T-helper 17 cell (primary cell): ENCODE measurements at regions not wholly inside any gene's neighbourhood (a gene's known extent, or its start where the extent isn't known, plus 50 kb on each side); places are given as distances from the start of the nearest gene placed in this dataset.
"Not testable (repeated sequence)": the region's sequence is repeated elsewhere in the genome, so short reads cannot be mapped to it uniquely, and the experiment has no call there.

Experiments
- ATAC-seq: fragments of 150-1000 bp; cut with Tn5 transposase; 2 replicates; pipeline ENCODE4 v1.10.0; 2021; ENCODE audit warnings: mild to moderate bottlenecking, moderate library complexity
- DNase-seq, 3 donors: peaks; one replicate each; pipeline versions ENCODE4 v3.0.0 to v3.0.0-alpha.2; 2020 to 2021
- H3K9me3 ChIP-seq: one replicate; pipeline ENCODE4 v1.7.0; 2013; ENCODE audit warnings: low read length, mild to moderate bottlenecking; ENCODE audit not compliant: control insufficient read depth, poor library complexity, severe bottlenecking
- H3K27ac Mint-ChIP-seq: one replicate; pipeline ENCODE4 v1.8.0; 2022; ENCODE audit warnings: mild to moderate bottlenecking, moderate library complexity, mixed read lengths
- H3K27me3 Mint-ChIP-seq: one replicate; pipeline ENCODE4 v1.8.0; 2022; ENCODE audit warnings: mixed read lengths
- H3K36me3 Mint-ChIP-seq: one replicate; pipeline ENCODE4 v1.8.0; 2022; ENCODE audit warnings: low read depth, mixed read lengths
- H3K4me1 Mint-ChIP-seq: one replicate; pipeline ENCODE4 v1.8.0; 2022; ENCODE audit warnings: mild to moderate bottlenecking, mixed read lengths
- H3K4me3 Mint-ChIP-seq: one replicate; pipeline ENCODE4 v1.8.0; 2022; ENCODE audit warnings: mild to moderate bottlenecking, moderate library complexity, mixed read lengths

DNA sequence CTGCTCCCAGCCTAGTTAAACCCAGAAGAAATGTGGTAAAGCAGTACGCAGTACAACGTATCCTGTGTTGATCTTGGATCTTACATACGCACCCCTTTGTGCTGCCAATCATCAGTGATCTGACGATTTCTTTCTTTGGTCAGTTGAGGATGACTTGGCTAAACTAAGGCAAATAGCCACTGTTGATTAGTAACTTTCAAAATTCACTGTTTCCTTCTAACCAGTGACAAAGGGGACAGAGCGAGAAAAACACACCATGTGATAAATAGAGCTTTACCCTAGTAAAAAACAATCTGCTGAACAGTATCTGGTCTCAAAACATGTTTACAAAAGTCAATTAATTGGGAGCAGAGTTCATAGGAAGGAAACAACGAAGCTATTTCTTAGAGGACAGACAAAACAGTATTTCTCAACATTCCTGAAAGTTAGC, 123.2 kb upstream of the RAB18 start:
- no peak for ATAC-seq
- no peaks in the 10 kb centered on the region for H3K9me3 ChIP-seq
- peaks cover 3% of the 10 kb centered on the region for H3K36me3 Mint-ChIP-seq
- H3K4me3 Mint-ChIP-seq, result no peak overlapping the region
- DNase-seq, result no peak
- H3K27ac Mint-ChIP-seq, result no peak overlapping the region
- H3K4me1 Mint-ChIP-seq, result no peaks in the 10 kb centered on the region
- peaks cover 49% of the 10 kb centered on the region for H3K27me3 Mint-ChIP-seq

GRCh38 chr10:27379041-27379440, 125.1 kb upstream of the RAB18 start:
- ATAC-seq, H3K4me1 Mint-ChIP-seq, H3K4me3 Mint-ChIP-seq, H3K27ac Mint-ChIP-seq, DNase-seq, H3K9me3 ChIP-seq, H3K36me3 Mint-ChIP-seq: not testable (repeated sequence)
- H3K27me3 Mint-ChIP-seq, result peaks cover 46% of the 10 kb centered on the region

DNA sequence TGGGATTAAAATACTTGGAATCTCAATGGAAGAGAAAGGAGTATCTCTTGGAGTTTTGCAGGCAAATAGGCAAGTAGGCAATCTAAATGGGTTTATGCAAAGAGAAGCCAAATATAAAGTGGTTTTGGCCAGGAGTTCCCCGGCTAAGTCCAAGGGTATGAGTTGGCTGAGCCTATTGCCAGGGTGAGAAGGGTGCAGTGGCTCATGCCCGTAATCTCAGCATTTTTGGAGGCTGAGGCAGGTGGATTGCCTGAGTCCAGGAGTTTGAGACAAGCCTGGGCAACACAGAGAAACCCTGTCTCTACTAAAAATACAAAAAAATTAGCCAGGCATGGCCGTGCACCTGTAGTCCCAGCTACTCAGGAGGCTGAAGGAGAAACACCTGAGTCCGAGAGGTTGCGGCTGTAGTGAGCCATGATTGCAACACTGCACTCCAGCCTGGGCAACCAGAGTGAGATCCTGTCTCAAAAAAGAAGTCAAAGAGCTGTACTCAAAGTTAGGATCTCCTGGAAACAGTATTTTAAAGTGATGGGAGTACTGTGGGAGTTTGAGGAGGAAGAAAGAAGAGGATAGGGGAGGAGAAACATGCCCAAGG, 130.4 kb upstream of the RAB18 start:
- DNase-seq, result no peak
- Mint-ChIP-seq H3K4me1 (no peaks in the 10 kb centered on the region), H3K36me3 (no peaks in the 10 kb centered on the region), H3K4me3 (no peak overlapping the region), H3K27ac (no peak overlapping the region), H3K27me3 (peaks cover 40% of the 10 kb centered on the region)
- no peak for ATAC-seq
- no peaks in the 10 kb centered on the region for H3K9me3 ChIP-seq

- ATAC-seq, result no peak
- no peak for DNase-seq
- no peaks in the 10 kb centered on the region for H3K36me3 Mint-ChIP-seq
- H3K27ac Mint-ChIP-seq, result no peak overlapping the region
- H3K9me3 ChIP-seq, result no peaks in the 10 kb centered on the region
- peaks cover 35% of the 10 kb centered on the region for H3K27me3 Mint-ChIP-seq
- no peak overlapping the region for H3K4me3 Mint-ChIP-seq
- no peaks in the 10 kb centered on the region for H3K4me1 Mint-ChIP-seq
These were observed 131.5 kb upstream of the ACBD5 start for GRCh38 chr10:27372095-27372494.

- H3K4me1 Mint-ChIP-seq, ATAC-seq, DNase-seq, H3K36me3 Mint-ChIP-seq, H3K9me3 ChIP-seq, H3K27ac Mint-ChIP-seq, H3K4me3 Mint-ChIP-seq: not testable (repeated sequence)
- H3K27me3 Mint-ChIP-seq, result peaks cover 28% of the 10 kb centered on the region
These were observed 130.8 kb upstream of the ACBD5 start for GRCh38 chr10:27371375-27371774.

- no peak overlapping the region for H3K4me3 Mint-ChIP-seq
- peaks cover 4% of the 10 kb centered on the region for H3K4me1 Mint-ChIP-seq
- peaks cover 14% of the 10 kb centered on the region for H3K27me3 Mint-ChIP-seq
- no peaks in the 10 kb centered on the region for H3K9me3 ChIP-seq
- DNase-seq (no peak), ATAC-seq (no peak)
- H3K36me3 Mint-ChIP-seq, result no peaks in the 10 kb centered on the region
- H3K27ac Mint-ChIP-seq, result no peak overlapping the region
These were observed 129.3 kb upstream of the ACBD5 start for GRCh38 chr10:27369880-27370279.

DNA sequence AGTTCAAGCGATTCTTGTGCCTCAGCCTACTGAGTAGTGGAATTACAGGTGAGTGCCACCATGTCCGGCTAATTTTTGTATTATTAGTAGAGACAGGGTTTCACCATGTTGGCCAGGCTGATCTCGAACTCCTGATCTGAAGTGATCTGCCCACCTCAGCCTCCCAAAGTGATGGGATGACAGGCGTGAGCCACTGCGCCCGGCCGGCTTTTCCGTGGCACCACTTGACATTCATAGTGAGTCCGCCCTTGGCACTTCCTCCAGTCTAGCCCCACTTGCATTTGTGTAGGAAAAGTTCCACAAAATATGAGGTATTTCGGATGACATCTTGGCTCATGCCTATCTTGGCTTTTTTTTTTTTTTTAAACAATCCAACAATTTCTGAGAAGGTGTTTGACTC, 128.1 kb upstream of the ACBD5 start:
- Mint-ChIP-seq H3K36me3 (no peaks in the 10 kb centered on the region), H3K27ac (no peak overlapping the region), H3K27me3 (peaks cover 12% of the 10 kb centered on the region), H3K4me3 (no peak overlapping the region), H3K4me1 (peaks cover 4% of the 10 kb centered on the region)
- no peak for ATAC-seq
- DNase-seq, result no peak
- H3K9me3 ChIP-seq, result no peaks in the 10 kb centered on the region

DNA sequence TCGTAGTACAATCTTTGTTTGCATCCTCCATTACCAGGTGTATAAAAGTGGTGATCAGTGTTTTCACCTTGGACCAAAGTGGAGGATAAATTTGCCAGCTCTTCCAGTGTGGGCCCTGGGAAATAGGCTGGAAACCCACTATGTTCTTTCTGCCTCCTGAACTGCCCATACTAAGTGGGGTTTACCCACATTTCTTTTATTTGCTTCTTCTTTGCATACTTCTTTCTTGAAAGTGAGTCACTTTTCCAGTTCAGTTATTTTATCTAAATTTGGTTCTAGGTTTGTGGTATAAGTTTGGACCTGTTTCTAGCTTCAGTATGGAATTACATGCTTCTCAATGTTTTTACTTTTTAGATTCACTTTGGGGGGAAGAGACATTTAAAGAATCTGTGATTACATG, 126.2 kb upstream of the ACBD5 start:
- H3K4me1 Mint-ChIP-seq, result peaks cover 4% of the 10 kb centered on the region
- H3K9me3 ChIP-seq, result no peaks in the 10 kb centered on the region
- peaks cover 5% of the 10 kb centered on the region for H3K27me3 Mint-ChIP-seq
- ATAC-seq, result no peak
- no peak for DNase-seq
- no peaks in the 10 kb centered on the region for H3K36me3 Mint-ChIP-seq
- no peak overlapping the region for H3K27ac Mint-ChIP-seq
- H3K4me3 Mint-ChIP-seq, result no peak overlapping the region

GRCh38 chr10:27364028-27364427, 123.4 kb upstream of the ACBD5 start:
- Mint-ChIP-seq H3K4me3 (no peak overlapping the region), H3K4me1 (peaks cover 4% of the 10 kb centered on the region), H3K27ac (no peak overlapping the region), H3K27me3 (no peaks in the 10 kb centered on the region), H3K36me3 (no peaks in the 10 kb centered on the region)
- no peak for ATAC-seq
- H3K9me3 ChIP-seq, result no peaks in the 10 kb centered on the region
- DNase-seq, result no peak

DNA sequence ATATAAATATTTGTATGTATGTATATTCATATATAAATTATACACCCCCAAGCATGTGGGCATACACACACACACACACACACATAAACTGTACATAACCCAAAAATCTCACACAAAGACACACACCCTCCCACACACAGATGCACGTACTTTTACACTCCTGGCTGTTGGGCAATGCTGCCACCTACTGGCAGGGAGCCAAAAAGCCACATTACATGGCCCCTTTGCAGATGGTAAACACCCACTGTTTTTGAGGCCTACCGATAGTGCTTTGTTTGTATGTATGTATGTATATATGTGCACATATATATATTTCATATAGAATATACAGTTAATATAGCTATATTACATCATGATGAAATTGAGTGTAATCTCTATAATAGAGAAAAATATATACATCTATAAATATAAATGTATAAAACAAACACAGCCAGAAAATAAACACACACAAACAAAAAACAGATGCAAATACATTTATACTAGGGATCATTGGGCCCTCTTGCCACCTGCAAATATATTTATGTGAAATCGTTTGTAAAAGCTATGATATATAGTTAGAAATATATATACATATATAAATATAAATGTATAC, 120.1 kb upstream of the ACBD5 start:
- ATAC-seq (peak; percentile 97), DNase-seq (peak; percentile 64 to 81 (median 64))
- no peak overlapping the region for H3K4me3 Mint-ChIP-seq
- no peaks in the 10 kb centered on the region for H3K9me3 ChIP-seq
- peaks cover 2% of the 10 kb centered on the region for H3K4me1 Mint-ChIP-seq
- no peaks in the 10 kb centered on the region for H3K36me3 Mint-ChIP-seq
- H3K27me3 Mint-ChIP-seq, result no peaks in the 10 kb centered on the region
- no peak overlapping the region for H3K27ac Mint-ChIP-seq

- DNase-seq (no peak), ATAC-seq (no peak)
- Mint-ChIP-seq H3K36me3 (no peaks in the 10 kb centered on the region), H3K27me3 (no peaks in the 10 kb centered on the region), H3K4me1 (peaks cover 2% of the 10 kb centered on the region), H3K27ac (no peak overlapping the region), H3K4me3 (no peak overlapping the region)
- H3K9me3 ChIP-seq, result no peaks in the 10 kb centered on the region
These were observed 119.3 kb upstream of the ACBD5 start for GRCh38 chr10:27359792-27360355.

DNA sequence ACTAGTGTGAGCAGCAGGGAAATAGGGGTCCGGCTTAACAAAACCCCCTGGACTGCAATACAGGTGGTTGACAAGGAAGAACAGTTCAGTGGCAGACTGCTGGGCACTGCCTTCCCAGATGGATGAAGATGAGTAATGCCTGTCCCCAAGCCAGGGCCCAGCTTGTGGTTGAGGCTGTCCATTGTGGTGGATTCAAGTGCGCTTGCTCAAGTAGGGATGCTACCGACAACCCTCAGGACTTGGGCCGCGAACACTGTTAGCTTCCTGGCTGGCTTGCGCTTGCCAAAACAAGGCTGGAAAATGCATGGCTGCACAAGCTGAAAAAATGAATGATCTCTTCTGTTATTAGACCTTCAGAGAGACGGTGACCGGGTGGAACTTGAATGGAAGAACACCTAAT, 116.1 kb upstream of the ACBD5 start:
- ATAC-seq, result no peak
- Mint-ChIP-seq H3K4me1 (peaks cover 2% of the 10 kb centered on the region), H3K27me3 (no peaks in the 10 kb centered on the region), H3K4me3 (no peak overlapping the region), H3K27ac (no peak overlapping the region), H3K36me3 (no peaks in the 10 kb centered on the region)
- no peak for DNase-seq
- no peaks in the 10 kb centered on the region for H3K9me3 ChIP-seq

DNA sequence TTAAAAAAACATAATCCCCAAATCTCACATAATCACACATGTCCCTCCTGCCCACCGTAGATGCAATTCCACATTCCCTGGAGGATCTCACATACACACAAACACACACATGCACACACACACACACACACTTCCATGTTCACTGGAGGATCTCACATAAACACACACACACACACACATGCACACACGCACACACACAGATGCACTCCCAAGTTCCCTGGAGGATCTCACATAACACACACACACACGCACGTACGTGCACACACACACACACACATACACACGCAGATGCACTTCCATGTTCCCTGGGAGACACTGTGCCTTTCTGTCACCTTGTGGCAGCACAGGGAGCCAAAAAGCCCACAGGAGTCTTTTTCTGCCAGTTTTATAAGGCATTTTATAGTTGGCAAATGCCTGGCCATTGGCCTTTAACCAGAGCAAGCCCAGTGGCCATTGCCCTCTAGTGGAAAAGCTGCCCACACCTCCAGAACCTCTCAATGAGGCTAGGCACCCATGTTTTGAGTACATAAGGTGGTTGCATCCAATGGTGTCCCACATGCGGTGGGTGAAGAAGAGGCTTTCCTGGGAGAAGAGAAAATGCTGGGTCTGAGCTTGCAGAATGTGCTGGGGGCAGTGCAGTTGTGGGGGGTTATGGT, 115.4 kb upstream of the ACBD5 start:
- no peak overlapping the region for H3K27ac Mint-ChIP-seq
- peaks cover 2% of the 10 kb centered on the region for H3K4me1 Mint-ChIP-seq
- no peaks in the 10 kb centered on the region for H3K36me3 Mint-ChIP-seq
- H3K4me3 Mint-ChIP-seq, result no peak overlapping the region
- H3K27me3 Mint-ChIP-seq, result no peaks in the 10 kb centered on the region
- no peak for ATAC-seq
- H3K9me3 ChIP-seq, result no peaks in the 10 kb centered on the region
- DNase-seq, result no peak
